ENCODE measurements at regions not wholly inside any gene's neighbourhood (a gene's known extent, or its start where the extent isn't known, plus 50 kb on each side); places are given as distances from the start of the nearest gene placed in this dataset.

DNA sequence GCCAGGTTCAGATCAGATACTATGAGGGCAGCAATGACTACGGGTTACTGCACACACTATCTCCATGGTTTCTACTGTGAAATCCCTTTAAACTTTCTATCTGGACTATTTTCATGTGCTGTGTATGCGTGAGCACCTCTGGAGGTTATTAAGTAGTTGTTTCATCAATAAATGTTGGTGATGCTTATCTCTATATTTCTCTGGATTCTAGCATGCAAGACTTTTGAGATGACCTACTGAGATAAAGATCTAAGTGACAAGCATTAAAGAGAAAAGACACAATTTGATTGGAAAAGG is 194.0 kb downstream of the NRIP1 start:
- no peak for DNase-seq (ENCODE audit: low read depth)
- CTCF ChIA-PET: no interaction called here
- no peaks in the 10 kb centered on the region for H3K27me3 ChIP-seq (ENCODE audit: control insufficient read depth, insufficient read depth, low read length)
- POLR2A ChIA-PET: no interaction called here
- no peaks in the 10 kb centered on the region for H3K36me3 ChIP-seq (ENCODE audit: control insufficient read depth, insufficient read depth, low read length)
- H3K4me3 ChIP-seq (ENCODE audit: low read depth, low read length): no peak overlapping the region
- TF ChIP-seq, protein P1, sequence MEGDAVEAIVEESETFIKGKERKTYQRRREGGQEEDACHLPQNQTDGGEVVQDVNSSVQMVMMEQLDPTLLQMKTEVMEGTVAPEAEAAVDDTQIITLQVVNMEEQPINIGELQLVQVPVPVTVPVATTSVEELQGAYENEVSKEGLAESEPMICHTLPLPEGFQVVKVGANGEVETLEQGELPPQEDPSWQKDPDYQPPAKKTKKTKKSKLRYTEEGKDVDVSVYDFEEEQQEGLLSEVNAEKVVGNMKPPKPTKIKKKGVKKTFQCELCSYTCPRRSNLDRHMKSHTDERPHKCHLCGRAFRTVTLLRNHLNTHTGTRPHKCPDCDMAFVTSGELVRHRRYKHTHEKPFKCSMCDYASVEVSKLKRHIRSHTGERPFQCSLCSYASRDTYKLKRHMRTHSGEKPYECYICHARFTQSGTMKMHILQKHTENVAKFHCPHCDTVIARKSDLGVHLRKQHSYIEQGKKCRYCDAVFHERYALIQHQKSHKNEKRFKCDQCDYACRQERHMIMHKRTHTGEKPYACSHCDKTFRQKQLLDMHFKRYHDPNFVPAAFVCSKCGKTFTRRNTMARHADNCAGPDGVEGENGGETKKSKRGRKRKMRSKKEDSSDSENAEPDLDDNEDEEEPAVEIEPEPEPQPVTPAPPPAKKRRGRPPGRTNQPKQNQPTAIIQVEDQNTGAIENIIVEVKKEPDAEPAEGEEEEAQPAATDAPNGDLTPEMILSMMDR (IDR thresholded peaks at IDR 0.05; ENCODE audit: insufficient read depth, low read depth, low read length): no peak

DNA sequence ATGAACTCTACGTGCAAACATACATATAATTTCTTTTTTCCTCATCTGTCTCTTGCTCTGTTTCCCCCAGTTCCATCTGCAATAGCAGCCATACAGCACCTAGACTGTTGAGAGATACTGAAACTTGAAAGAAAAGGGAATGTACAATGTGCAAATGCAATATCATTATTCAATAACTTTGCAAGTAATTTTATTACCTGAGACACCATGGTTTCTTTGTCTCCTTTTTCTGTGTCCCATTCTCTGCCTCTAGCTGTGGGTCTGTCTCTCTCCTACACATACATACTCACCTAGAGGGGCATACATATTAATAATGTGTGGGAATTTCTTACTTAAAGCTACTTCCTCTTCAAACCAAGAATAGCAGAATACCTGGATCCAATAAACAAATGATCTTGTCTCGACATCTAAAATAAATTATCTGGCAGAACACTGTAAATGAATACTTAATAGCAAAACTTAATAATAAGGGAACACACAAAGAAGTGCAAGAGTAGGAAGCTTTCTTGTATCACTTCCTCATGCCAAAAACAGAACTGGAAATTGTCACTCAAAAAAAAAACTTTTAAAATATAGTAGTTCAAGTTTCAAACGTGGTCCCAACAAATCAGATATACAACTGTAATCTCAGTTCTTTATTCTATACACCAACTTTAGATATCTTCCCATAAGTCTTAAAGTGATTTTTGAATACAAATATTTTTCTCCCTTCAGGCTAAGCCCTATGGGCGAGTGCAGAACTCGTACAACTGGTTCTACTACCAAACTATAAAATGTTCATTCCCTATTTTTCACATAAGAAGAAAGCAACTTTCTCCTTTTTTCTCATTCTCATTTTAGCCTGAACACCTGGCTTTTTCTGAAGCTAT is 194.6 kb downstream of the NRIP1 start:
- DNase-seq (ENCODE audit: low read depth): no peak
- POLR2A ChIA-PET: no interaction called here
- CTCF ChIA-PET: interaction anchor here (0.6 kb wide), 1 partner anchor 179 kb away, joined by 3 read pairs; no protein-coding TSS in a partner anchor

DNA sequence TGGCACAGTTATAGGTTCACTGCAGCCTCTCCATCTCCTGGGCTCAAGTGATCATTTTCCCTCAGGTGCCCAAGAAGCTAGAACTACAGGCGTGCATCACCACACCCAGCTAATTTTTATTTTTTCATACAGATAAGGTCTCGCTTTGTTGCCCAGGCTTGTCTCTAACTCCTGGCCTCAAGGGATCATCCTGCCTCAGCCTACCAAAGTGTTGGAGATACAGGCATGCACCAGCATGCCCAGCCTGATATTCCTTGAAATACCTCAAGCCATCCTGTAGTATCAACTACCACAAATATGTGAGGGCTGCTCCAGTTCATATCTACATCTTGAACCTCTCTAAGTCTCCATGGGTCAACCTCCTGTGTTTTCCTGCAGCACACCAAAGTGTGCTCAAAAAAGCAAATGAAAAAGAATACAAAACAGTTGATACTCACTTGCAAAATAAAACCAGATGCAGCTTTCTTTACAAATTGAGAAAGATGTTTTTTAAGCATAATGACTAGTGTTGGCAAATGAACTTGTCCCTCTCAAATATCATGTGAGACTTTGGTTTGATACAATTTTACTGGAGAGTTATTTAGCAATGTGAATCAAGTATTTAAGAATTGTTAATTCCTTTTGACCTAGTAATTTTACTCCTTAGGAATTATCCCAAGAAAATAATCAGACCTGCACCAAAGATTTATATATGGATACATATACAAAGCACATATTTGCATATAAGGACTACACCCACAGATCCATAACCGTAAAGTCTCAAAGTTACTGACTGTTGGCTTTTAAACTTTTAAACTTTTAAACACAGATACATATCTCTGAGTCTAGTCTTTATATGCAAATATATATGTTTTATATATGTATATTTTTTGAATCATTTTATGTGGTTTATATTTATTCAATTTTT is 197.7 kb downstream of the NRIP1 start:
- Histone ChIP-seq H3K36me3 (ENCODE audit: control insufficient read depth, insufficient read depth, low read length) (no peaks in the 10 kb centered on the region), H3K4me3 (ENCODE audit: low read depth, low read length) (no peak overlapping the region), H3K27me3 (ENCODE audit: control insufficient read depth, insufficient read depth, low read length) (no peaks in the 10 kb centered on the region)
- ChIA-PET POLR2A (no interaction called here), CTCF (interaction anchor here (1.2 kb wide), 1 partner anchor 725 kb away, joined by 3 read pairs; no protein-coding TSS in a partner anchor)
- no peak for DNase-seq (ENCODE audit: low read depth)
- TF ChIP-seq, protein P1 (IDR thresholded peaks at IDR 0.05; ENCODE audit: insufficient read depth, low read depth, low read length): no peak

More for the DNA sequence above, 194.6 kb downstream of the NRIP1 start:
- TF ChIP-seq, protein P1 (IDR thresholded peaks at IDR 0.05; ENCODE audit: insufficient read depth, low read depth, low read length): no peak
- Histone ChIP-seq H3K36me3 (ENCODE audit: control insufficient read depth, insufficient read depth, low read length) (no peaks in the 10 kb centered on the region), H3K27me3 (ENCODE audit: control insufficient read depth, insufficient read depth, low read length) (no peaks in the 10 kb centered on the region), H3K4me3 (ENCODE audit: low read depth, low read length) (no peak overlapping the region)

DNA sequence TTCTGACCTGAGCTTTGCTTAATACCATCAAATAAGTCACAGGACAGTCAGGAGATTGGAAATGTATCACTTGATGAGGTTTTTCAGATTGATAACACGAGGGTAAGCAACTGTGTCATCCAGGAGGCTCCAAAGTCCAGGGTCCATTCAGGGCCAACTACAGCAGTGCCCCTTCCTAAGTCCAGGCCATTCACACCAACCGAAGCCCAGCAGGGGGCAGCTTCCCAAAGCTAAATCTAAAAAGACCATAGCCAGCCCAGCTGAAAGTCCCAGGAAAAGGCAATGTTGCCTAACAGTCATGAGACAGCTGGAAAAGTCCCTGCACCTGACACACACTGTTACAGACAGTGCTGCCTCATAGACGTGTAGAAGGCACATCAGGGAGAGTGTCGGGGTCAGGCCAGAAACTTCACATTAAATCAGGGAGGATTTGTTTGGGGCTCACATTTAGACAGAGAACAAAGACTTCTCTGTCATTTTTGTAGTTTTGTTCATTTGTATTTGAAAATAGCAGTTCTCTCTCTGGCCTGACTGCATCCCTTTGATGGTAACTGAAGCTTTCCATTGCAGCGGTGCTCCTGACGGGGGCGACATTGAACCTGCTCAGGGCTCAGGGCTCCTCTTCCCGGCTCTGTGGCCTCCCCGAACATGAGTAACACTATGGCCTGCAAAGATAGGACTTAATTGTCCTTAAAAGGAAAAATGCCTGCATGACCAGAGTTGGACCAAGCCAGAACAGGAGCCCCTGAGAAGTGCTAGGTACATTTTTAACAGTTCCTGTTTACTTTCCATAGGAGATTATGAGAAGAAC is 200.4 kb downstream of the NRIP1 start:
- no peak for DNase-seq (ENCODE audit: low read depth)
- POLR2A ChIA-PET: no interaction called here
- H3K36me3 ChIP-seq (ENCODE audit: control insufficient read depth, insufficient read depth, low read length): no peaks in the 10 kb centered on the region
- H3K4me3 ChIP-seq (ENCODE audit: low read depth, low read length): no peak overlapping the region
- TF ChIP-seq, protein P1 (IDR thresholded peaks at IDR 0.05; ENCODE audit: insufficient read depth, low read depth, low read length): peak; percentile 75
- CTCF ChIA-PET: interaction anchor here (0.5 to 3.0 kb wide), 29 partner anchors 12 to 624 kb away, joined by 3 to 24 read pairs (median 4); partner anchors contain the start of gene NRIP1
- H3K27me3 ChIP-seq (ENCODE audit: control insufficient read depth, insufficient read depth, low read length): no peaks in the 10 kb centered on the region
